NB4 (cell line): ENCODE measurements at regions not wholly inside any gene's neighbourhood (a gene's known extent, or its start where the extent isn't known, plus 50 kb on each side); places are given as distances from the start of the nearest gene placed in this dataset.
"Not testable (repeated sequence)": the region's sequence is repeated elsewhere in the genome, so short reads cannot be mapped to it uniquely, and the experiment has no call there.

Experiments
- DNase-seq: peaks from one replicate; pipeline ENCODE4 v3.0.0; 2010; ENCODE audit warnings: low read depth
- H3K4me3 ChIP-seq: one replicate; pipeline ENCODE4 v1.5.1; 2011; ENCODE audit warnings: mild to moderate bottlenecking, low read depth, low read length, moderate library complexity
- MYC ChIP-seq: IDR thresholded peaks from 2 replicates; pipeline ENCODE4 v1.6.1; 2011; ENCODE audit warnings: low read depth, low read length
- POLR2A ChIP-seq: IDR thresholded peaks from 2 replicates; pipeline ENCODE4 v1.6.1; 2011; ENCODE audit warnings: mild to moderate bottlenecking; ENCODE audit not compliant: insufficient read length; ENCODE audit errors: extremely low read depth
- TF ChIP-seq, protein P1 (sequence below): IDR thresholded peaks from 2 replicates; pipeline ENCODE4 v1.6.1; 2011; ENCODE audit warnings: low read depth, low read length
- TF ChIP-seq, protein P2 (sequence below): IDR thresholded peaks from one replicate; pipeline ENCODE4 v1.5.1; 2012; ENCODE audit warnings: low read depth, low read length

DNA sequence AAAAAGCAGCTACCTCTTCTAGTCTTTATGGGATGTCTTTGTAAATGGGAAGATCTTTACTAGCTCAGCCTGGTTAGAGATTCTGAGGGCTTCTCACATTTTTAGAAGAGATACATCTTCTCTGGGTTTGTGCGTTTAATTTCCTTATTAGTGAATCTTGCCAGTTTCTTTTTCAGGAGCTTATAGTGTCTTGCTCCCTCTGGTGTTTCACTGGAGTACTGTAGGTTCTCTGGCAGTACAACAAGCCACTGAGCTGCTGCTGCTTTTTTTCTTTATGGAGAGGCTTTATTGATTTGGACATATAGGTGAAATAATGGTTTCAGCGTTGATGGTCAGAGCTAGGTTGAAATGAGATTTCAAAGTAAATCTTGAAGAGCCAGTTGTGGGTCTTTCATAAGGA lies 82.9 kb downstream of the LAS1L start:
- DNase-seq, result peak; percentile 34
- H3K4me3 ChIP-seq, result no peak overlapping the region
- no peak for TF ChIP-seq MYC
- TF ChIP-seq, protein P1, sequence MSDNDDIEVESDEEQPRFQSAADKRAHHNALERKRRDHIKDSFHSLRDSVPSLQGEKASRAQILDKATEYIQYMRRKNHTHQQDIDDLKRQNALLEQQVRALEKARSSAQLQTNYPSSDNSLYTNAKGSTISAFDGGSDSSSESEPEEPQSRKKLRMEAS, result no peak
- TF ChIP-seq, protein P2, sequence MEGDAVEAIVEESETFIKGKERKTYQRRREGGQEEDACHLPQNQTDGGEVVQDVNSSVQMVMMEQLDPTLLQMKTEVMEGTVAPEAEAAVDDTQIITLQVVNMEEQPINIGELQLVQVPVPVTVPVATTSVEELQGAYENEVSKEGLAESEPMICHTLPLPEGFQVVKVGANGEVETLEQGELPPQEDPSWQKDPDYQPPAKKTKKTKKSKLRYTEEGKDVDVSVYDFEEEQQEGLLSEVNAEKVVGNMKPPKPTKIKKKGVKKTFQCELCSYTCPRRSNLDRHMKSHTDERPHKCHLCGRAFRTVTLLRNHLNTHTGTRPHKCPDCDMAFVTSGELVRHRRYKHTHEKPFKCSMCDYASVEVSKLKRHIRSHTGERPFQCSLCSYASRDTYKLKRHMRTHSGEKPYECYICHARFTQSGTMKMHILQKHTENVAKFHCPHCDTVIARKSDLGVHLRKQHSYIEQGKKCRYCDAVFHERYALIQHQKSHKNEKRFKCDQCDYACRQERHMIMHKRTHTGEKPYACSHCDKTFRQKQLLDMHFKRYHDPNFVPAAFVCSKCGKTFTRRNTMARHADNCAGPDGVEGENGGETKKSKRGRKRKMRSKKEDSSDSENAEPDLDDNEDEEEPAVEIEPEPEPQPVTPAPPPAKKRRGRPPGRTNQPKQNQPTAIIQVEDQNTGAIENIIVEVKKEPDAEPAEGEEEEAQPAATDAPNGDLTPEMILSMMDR, result peak; percentile 52

DNA sequence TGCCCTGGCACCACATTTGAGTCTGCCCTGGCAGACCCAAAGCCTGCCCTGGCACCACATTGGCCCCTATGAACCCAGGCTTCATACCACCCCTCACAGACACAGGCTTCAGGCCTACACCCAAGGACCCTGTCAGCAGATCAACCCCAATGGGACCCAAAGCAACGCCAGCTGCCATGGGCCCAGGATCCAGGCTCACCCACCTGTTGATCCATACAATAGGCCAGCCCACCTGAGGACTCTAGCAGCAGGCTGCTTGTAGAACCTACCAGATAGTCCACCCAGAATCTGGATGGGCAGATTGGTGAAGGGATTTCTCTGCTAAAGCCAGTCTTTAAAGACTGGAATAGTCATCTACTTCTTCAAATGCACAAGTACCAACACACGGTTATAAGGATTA lies 114.4 kb downstream of the LAS1L start:
- TF ChIP-seq MYC (no peak), POLR2A (no peak)
- TF ChIP-seq, protein P1, result no peak
- TF ChIP-seq, protein P2, result no peak
- no peak for DNase-seq
- H3K4me3 ChIP-seq, result no peak overlapping the region

DNA sequence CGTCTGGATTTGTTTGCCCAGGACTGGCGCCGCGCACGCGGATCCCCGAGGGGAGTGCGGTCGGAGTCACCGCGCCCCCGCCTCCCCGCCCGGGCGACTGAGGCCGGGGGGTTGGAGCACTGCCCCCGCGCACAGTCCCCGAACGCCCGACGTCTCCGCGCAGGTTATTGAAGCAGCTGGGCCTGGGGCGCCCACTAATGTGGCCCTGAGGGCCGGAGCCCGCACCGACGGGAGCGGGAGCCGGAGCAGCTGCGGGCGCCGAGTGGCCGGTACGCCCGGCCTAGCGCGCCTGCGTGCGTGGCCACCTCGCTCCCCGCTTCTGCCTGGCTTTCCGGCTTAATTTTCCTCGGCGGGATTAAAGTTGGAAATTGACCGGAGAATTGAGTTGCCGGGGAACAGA lies 126.9 kb downstream of the LAS1L start:
- not testable (repeated sequence) for H3K4me3 ChIP-seq, DNase-seq

DNA sequence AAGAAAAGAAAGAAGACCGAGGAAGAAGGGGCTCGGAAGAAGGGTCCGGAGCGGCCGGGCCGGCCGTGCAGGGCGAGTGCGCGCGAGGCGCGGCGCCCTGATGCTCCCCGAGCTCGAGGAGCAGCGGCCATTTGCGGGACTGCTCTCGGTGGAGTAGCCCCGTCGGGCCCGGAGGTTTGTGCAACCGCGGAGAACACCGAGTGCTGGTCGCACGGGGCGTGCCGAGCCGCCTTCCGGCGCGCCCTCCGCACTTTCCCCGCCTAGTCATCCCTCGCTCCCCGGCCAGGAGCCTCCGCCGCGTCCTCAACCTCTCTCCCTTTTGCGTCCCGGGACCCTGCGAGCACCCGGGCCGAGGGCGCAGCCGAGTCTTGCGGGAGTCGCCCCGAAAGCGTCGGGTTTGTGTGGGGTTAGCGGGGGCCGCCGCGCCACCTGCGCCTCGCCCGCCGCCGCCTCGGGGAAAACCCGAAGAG lies 127.4 kb downstream of the LAS1L start:
- no peak overlapping the region for H3K4me3 ChIP-seq
- DNase-seq, result no peak
- TF ChIP-seq POLR2A (no peak), MYC (no peak)
- TF ChIP-seq, protein P2, result no peak
- TF ChIP-seq, protein P1, result no peak

DNA sequence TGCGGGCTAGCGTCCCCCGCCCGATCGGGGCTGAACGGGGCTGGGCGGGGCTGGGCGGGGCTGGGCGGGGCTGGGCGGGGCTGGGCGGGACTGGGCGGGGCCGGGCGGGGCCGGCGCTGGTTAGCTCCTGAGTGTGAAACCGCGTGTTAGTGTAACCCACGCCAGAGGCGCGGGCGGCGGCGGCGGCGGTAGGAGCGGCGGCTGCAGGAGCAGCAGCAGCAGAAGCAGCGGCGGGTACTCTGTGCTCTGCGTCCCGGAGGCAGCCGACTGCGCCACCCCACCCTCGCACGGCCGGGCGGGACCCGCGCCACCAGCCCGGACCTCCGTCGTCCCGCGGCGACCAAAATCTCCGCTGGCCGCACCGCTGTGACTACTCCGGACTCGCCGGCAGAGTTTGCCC lies 128.1 kb downstream of the LAS1L start:
- H3K4me3 ChIP-seq, result no peak overlapping the region
- no peak for TF ChIP-seq POLR2A
- TF ChIP-seq, protein P2, result no peak
- TF ChIP-seq, protein P1, result no peak
- no peak for TF ChIP-seq MYC
- no peak for DNase-seq

DNA sequence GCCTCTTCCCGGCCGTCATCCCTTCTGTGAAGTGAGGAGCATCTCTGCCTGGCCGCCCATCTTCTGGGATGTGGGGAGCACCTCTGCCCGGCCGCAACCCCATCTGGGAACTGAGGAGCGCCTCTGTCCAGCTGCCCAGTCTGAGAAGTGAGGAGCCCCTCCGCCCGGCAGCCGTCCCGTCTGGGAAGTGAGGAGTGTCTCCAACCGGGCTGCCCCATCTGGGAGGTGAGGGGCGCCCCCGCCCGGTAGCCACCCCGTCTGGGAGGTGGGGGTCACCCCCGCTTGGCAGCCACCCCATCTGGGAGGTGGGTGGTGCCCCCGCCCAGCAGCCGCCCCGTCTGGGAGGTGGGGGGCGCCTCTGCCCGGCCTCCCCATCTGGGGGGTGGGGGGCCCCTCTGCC lies 142.3 kb downstream of the LAS1L start:
- no peak for DNase-seq
- no peak overlapping the region for H3K4me3 ChIP-seq
- TF ChIP-seq, protein P1, result no peak
- no peak for TF ChIP-seq MYC
- TF ChIP-seq POLR2A, result no peak
- TF ChIP-seq, protein P2, result no peak

DNA sequence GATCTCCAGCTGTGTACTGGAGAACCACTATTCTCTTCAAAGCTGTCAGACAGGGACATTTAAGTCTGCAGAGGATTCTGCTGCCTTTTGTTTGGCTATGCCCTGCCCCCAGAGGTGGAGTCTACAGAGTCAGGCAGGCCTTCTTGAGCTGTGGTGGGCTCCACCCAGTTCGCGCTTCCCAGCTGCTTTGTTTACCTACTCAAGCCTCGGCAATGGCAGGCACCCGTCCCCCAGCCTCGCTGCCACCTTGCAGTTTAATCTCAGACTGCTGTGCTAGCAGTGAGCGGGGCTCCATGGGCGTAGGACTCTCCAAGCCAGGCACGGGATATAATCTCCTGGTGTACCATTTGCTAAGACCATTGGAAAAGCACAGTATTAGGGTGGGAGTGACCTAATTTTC lies 145.5 kb downstream of the LAS1L start:
- not testable (repeated sequence) for H3K4me3 ChIP-seq, DNase-seq
